MM.1S (cell line): ENCODE measurements at regions not wholly inside any gene's neighbourhood (a gene's known extent, or its start where the extent isn't known, plus 50 kb on each side); places are given as distances from the start of the nearest gene placed in this dataset.

ENCODE experiments used
- CTCF ChIP-seq: fragments of 300-600 bp; sonication (generic); IDR thresholded peaks from 2 replicates; pipeline ENCODE4 v1.5.1; 2016; ENCODE audit warnings: antibody characterized with exemption, low read length, mixed read lengths
- EZH2 ChIP-seq: fragments of 300-600 bp; sonication (generic); optimal IDR thresholded peaks from 2 replicates; pipeline ENCODE3; 2017; ENCODE audit warnings: low read depth, mild to moderate bottlenecking, antibody characterized with exemption, low read length, mixed read lengths
- EZH2phosphoT487 ChIP-seq: fragments of 300-600 bp; sonication (generic); IDR thresholded peaks from 2 replicates; pipeline ENCODE4 v1.6.1; 2018; ENCODE audit warnings: antibody characterized with exemption, low read length

- TF ChIP-seq CTCF (no peak), EZH2 (no peak), EZH2phosphoT487 (no peak)
These were observed 90.0 kb downstream of the GATA3 start for GRCh38 chr10:8144496-8144895.
